GM13976 (cell line): ENCODE measurements at regions not wholly inside any gene's neighbourhood (a gene's known extent, or its start where the extent isn't known, plus 50 kb on each side); places are given as distances from the start of the nearest gene placed in this dataset.

ENCODE experiments used
- DNase-seq: peaks from one replicate; pipeline ENCODE4 v3.0.0; 2012; ENCODE audit warnings: low spot score
- CTCF ChIP-seq: IDR thresholded peaks from 2 replicates; pipeline ENCODE4 v1.5.1; 2012; ENCODE audit warnings: borderline replicate concordance, mild to moderate bottlenecking; ENCODE audit not compliant: insufficient read depth; ENCODE audit errors: extremely low read depth, missing control alignments, control extremely low read depth
- in situ Hi-C: fragments of 300-500 bp; cut with MboI; formaldehyde crosslinking; loops from one replicate; pipeline ENCODE4 v1.12.0; 2022; ENCODE audit warnings: low sequenced_read_pairs, mixed read lengths, inconsistent platforms; ENCODE audit not compliant: unreplicated experiment

GRCh38 chr16:87231295-87231694 is 85.9 kb downstream of the C16orf95 start:
- TF ChIP-seq CTCF, result no peak
- in situ Hi-C loops, result no loop called here
- no peak for DNase-seq

- no peak for DNase-seq
- no peak for TF ChIP-seq CTCF
- in situ Hi-C loops, result no loop called here
Measured at GRCh38 chr16:87231911-87232310, 85.3 kb downstream of the C16orf95 start.

GRCh38 chr16:87233928-87234327 is 83.3 kb downstream of the C16orf95 start:
- no peak for TF ChIP-seq CTCF
- DNase-seq, result no peak
- in situ Hi-C loops, result no loop called here

GRCh38 chr16:87234601-87235000 is 82.6 kb downstream of the C16orf95 start:
- no peak for DNase-seq
- in situ Hi-C loops, result no loop called here
- TF ChIP-seq CTCF, result no peak

- peak; percentile 48 for DNase-seq
- TF ChIP-seq CTCF, result no peak
- in situ Hi-C loops, result no loop called here
Measured at GRCh38 chr16:87235810-87236515, 81.2 kb downstream of the C16orf95 start.

- no peak for TF ChIP-seq CTCF
- in situ Hi-C loops, result no loop called here
- no peak for DNase-seq
Measured at GRCh38 chr16:87236516-87237115, 80.6 kb downstream of the C16orf95 start.
